ENCODE measurements at regions not wholly inside any gene's neighbourhood (a gene's known extent, or its start where the extent isn't known, plus 50 kb on each side); places are given as distances from the start of the nearest gene placed in this dataset.
A peak's percentile ranks its signal among the peaks of the same experiment; 100 is the strongest.

DNA sequence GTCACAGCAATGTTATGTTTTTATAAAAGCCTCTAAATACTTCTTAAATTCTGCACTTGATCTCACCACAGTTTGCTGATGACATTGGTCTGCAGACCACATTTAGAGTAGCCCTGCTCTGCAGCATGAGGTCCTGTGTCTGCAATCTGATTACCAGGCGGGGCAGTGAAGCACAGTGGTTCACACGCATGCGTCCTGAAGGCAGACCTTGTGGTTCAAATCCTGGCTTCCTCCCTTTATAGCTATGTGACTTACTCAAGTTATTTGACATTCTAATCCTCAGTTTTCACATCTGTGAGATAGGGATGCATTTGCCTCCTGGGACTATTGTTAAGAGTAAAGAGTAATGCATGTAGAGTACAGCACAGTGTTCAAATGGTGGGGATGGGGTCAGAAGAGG, 50.3 kb downstream of the BMAL2 start:
- no peaks in the 10 kb centered on the region for H3K36me3 ChIP-seq
- H3K27me3 ChIP-seq: peaks cover 15% of the 10 kb centered on the region
- DNase-seq: no peak
- H3K4me3 ChIP-seq (ENCODE audit: low read depth, low read length): no peak overlapping the region
- H3K9me3 ChIP-seq: no peaks in the 10 kb centered on the region
- TF ChIP-seq, protein P1, sequence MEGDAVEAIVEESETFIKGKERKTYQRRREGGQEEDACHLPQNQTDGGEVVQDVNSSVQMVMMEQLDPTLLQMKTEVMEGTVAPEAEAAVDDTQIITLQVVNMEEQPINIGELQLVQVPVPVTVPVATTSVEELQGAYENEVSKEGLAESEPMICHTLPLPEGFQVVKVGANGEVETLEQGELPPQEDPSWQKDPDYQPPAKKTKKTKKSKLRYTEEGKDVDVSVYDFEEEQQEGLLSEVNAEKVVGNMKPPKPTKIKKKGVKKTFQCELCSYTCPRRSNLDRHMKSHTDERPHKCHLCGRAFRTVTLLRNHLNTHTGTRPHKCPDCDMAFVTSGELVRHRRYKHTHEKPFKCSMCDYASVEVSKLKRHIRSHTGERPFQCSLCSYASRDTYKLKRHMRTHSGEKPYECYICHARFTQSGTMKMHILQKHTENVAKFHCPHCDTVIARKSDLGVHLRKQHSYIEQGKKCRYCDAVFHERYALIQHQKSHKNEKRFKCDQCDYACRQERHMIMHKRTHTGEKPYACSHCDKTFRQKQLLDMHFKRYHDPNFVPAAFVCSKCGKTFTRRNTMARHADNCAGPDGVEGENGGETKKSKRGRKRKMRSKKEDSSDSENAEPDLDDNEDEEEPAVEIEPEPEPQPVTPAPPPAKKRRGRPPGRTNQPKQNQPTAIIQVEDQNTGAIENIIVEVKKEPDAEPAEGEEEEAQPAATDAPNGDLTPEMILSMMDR (IDR thresholded peaks at IDR 0.05; ENCODE audit: low read depth, low read length): no peak
- no peaks in the 10 kb centered on the region for H3K4me1 ChIP-seq

DNA sequence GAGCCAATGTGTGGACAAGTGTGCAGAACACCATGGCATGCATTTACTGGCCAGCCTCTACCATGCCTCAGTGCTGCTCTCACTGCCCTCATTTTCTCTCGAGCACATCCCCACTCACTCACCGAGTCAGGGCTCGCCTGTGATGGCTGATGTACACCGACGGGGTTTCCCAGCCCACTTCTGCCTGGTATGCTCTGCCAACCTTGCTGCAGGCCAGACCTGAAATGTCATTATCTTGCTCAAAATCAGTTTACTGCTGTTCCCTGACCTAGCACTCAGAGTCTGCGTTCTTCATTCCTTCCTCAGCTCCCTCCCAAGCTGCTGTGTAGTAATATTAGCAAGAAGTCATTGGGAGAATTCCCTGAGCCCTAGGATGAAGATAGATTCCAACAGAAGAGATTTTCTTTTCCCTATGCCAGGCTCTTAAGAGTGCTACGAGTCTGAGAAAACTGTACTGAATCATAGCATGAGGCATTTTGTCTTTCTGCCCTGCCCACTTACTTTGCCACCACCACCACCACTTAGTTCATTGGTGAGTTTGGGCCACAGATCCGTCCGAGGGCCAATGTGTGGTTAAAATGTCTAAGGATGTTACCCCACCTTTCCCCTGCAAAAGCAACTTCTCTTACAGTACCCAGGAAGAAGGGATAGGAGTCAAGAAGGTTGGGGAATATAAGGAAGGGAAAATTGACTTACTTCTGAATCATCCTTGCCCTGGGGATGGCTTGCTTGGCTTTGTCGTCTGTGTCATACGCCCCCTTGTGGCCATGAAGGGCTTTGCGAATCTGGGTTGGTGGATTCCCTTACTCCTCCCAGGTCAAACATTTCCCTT, 51.0 kb downstream of the BMAL2 start:
- TF ChIP-seq, protein P1 (IDR thresholded peaks at IDR 0.05; ENCODE audit: low read depth, low read length): peak; percentile 98
- peak; percentile 76 for DNase-seq
- Histone ChIP-seq H3K4me1 (no peaks in the 10 kb centered on the region), H3K27me3 (peaks cover 9% of the 10 kb centered on the region), H3K36me3 (no peaks in the 10 kb centered on the region), H3K4me3 (ENCODE audit: low read depth, low read length) (no peak overlapping the region), H3K9me3 (no peaks in the 10 kb centered on the region)

DNA sequence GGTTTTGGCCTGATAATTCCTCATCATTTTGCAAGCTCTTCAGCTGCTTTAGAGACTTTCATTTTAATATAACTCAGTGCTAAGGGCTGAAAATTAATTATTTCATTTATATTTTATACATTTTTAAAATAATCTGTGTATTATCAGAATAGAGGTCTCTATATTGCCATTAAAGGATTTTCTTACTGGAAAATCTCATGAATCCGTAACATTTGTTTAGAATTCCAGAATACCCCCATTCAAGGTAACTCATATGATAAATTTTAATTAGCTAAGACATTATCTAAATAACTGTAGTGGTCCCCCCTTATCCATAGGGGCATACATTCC, 51.6 kb downstream of the BMAL2 start:
- no peak for DNase-seq
- Histone ChIP-seq H3K27me3 (peaks cover 3% of the 10 kb centered on the region), H3K4me1 (no peaks in the 10 kb centered on the region), H3K9me3 (no peaks in the 10 kb centered on the region), H3K36me3 (no peaks in the 10 kb centered on the region), H3K4me3 (ENCODE audit: low read depth, low read length) (no peak overlapping the region)
- TF ChIP-seq, protein P1 (IDR thresholded peaks at IDR 0.05; ENCODE audit: low read depth, low read length): no peak

DNA sequence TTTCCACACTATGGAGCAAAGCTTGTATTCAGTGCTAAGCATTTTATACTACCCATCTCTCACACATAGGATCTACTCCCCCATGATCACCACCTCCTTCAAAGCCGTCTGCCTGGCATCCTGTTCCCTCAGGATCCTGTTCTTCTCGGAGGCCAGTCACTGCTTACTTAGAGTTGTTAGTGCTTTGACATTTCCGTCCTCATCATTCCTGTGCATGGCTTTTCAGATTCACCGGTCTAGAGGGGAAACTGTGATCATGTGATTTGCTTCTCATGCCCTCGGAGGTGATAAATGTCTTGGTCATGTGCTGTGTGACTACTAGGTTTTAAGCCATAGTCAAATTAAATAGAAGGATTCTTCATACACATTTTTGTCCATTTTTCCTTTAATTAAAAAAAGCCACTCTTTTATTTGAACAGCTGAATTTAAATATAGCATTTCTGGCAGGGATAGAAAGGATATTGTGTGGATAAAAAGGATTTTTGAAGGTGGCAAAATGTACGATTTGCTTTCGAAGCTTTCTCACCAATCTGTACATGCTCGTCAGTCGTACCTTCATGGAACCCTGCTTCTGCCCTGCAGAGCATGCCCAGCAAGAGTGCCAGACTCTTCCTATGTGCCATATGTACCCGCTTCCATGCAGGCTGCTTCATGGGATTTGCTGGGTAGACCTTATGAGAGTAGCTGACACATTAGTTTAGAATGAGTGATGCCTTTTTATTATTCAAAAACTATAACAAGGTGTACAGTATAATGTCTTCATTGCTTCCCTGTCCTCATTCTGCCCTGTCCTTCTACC, 53.3 kb downstream of the BMAL2 start:
- Histone ChIP-seq H3K27me3 (no peaks in the 10 kb centered on the region; the same call in none of the 2 replicates), H3K4me1 (no peaks in the 10 kb centered on the region), H3K9me3 (no peaks in the 10 kb centered on the region), H3K4me3 (ENCODE audit: low read depth, low read length) (no peak overlapping the region), H3K36me3 (no peaks in the 10 kb centered on the region)
- TF ChIP-seq, protein P1 (IDR thresholded peaks at IDR 0.05; ENCODE audit: low read depth, low read length): no peak
- no peak for DNase-seq

DNA sequence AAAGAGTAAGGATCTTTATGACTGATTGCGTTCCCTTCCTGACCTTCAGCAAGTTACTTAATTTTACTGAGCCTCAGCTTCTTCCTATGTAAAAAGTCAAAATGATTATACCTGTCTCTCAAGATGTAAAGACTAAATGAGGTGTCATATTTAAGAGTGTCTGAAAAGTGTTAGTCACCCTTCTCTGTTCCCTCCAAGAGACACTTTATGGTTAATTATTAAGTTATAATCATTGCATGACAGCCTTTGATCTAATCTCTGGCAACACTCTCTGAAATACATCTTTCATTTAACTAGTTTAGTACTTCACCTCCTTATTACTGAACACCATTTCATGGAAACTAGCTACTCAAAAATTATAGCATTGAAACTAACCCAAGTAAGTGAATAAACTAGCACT, 54.8 kb downstream of the BMAL2 start:
- Histone ChIP-seq H3K4me1 (no peaks in the 10 kb centered on the region), H3K4me3 (ENCODE audit: low read depth, low read length) (no peak overlapping the region), H3K9me3 (no peaks in the 10 kb centered on the region), H3K36me3 (no peaks in the 10 kb centered on the region), H3K27me3 (no peaks in the 10 kb centered on the region; the same call in 1 of the 2 replicates)
- TF ChIP-seq, protein P1 (IDR thresholded peaks at IDR 0.05; ENCODE audit: low read depth, low read length): no peak
- DNase-seq: no peak

DNA sequence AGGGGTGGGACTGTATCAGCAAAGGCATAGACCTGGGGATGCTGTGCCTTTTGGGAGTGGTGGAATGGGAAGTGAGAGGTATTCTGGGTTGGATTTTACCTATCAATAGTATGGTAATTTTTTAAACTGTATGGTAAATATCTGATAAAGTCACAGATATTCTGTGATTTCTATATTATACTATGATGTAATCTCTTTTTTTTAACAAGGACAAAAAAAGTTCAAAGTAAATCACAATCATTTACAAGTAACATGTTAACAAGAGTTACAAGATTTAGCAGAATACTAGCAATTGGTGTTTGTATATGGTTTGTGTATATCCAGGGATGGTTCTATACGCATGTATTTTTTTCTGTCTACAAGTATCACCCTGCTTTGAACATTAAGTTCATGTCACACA, 56.0 kb downstream of the BMAL2 start:
- no peak for DNase-seq
- Histone ChIP-seq H3K9me3 (no peaks in the 10 kb centered on the region), H3K36me3 (no peaks in the 10 kb centered on the region), H3K4me3 (ENCODE audit: low read depth, low read length) (no peak overlapping the region), H3K4me1 (no peaks in the 10 kb centered on the region), H3K27me3 (no peaks in the 10 kb centered on the region; the same call in 1 of the 2 replicates)
- TF ChIP-seq, protein P1 (IDR thresholded peaks at IDR 0.05; ENCODE audit: low read depth, low read length): no peak

All from BE2C (cell line).